NB4 (cell line): ENCODE measurements at regions not wholly inside any gene's neighbourhood (a gene's known extent, or its start where the extent isn't known, plus 50 kb on each side); places are given as distances from the start of the nearest gene placed in this dataset.

Source experiments
- DNase-seq: peaks from one replicate; pipeline ENCODE4 v3.0.0; 2010; ENCODE audit warnings: low read depth
- H3K4me3 ChIP-seq: one replicate; pipeline ENCODE4 v1.5.1; 2011; ENCODE audit warnings: mild to moderate bottlenecking, low read depth, low read length, moderate library complexity
- CTCF ChIP-seq: IDR thresholded peaks from one replicate; pipeline ENCODE4 v1.5.1; 2012; ENCODE audit warnings: low read depth, low read length
- MAX ChIP-seq: IDR thresholded peaks from 2 replicates; pipeline ENCODE4 v1.6.1; 2011; ENCODE audit warnings: low read depth, low read length
- MYC ChIP-seq: IDR thresholded peaks from 2 replicates; pipeline ENCODE4 v1.6.1; 2011; ENCODE audit warnings: low read depth, low read length
- POLR2A ChIP-seq: IDR thresholded peaks from 2 replicates; pipeline ENCODE4 v1.6.1; 2011; ENCODE audit warnings: mild to moderate bottlenecking; ENCODE audit not compliant: insufficient read length; ENCODE audit errors: extremely low read depth

GRCh38 chr12:107219301-107219700 is 126.0 kb upstream of the CRY1 start:
- H3K4me3 ChIP-seq = no peak overlapping the region
- TF ChIP-seq MYC = no peak
- no peak for TF ChIP-seq MAX
- TF ChIP-seq POLR2A = no peak
- no peak for TF ChIP-seq CTCF
- no peak for DNase-seq

GRCh38 chr12:107221913-107222312 is 128.6 kb upstream of the CRY1 start:
- H3K4me3 ChIP-seq = no peak overlapping the region
- no peak for DNase-seq
- TF ChIP-seq MAX = no peak

GRCh38 chr12:107223821-107224220 is 130.5 kb upstream of the CRY1 start:
- TF ChIP-seq POLR2A = no peak
- TF ChIP-seq MAX = no peak
- no peak for TF ChIP-seq CTCF
- no peak for TF ChIP-seq MYC
- no peak overlapping the region for H3K4me3 ChIP-seq
- DNase-seq = no peak

- no peak overlapping the region for H3K4me3 ChIP-seq
- TF ChIP-seq CTCF (no peak), MYC (no peak), POLR2A (no peak), MAX (no peak)
- DNase-seq = no peak
Measured at GRCh38 chr12:107225635-107226034, 132.3 kb upstream of the CRY1 start.

GRCh38 chr12:107226126-107226525 is 132.8 kb upstream of the CRY1 start:
- no peak for DNase-seq
- TF ChIP-seq CTCF (no peak), POLR2A (no peak), MAX (no peak), MYC (no peak)
- no peak overlapping the region for H3K4me3 ChIP-seq

GRCh38 chr12:107228076-107228475 is 134.7 kb upstream of the CRY1 start:
- TF ChIP-seq POLR2A = no peak

GRCh38 chr12:107229827-107230226 is 136.5 kb upstream of the CRY1 start:
- no peak overlapping the region for H3K4me3 ChIP-seq
- DNase-seq = no peak
- TF ChIP-seq MYC (no peak), MAX (no peak), CTCF (no peak), POLR2A (no peak)

More at GRCh38 chr12:107228076-107228475, 134.7 kb upstream of the CRY1 start:
- DNase-seq = no peak
- no peak overlapping the region for H3K4me3 ChIP-seq
